Vagina (tissue), 2 donors: ENCODE measurements at regions not wholly inside any gene's neighbourhood (a gene's known extent, or its start where the extent isn't known, plus 50 kb on each side); places are given as distances from the start of the nearest gene placed in this dataset.

Experiments
- POLR2A ChIP-seq, 2 donors: fragments of 450-650 bp; IDR thresholded peaks; one replicate each; pipeline ENCODE4 v1.6.1; 2017; ENCODE audit warnings: antibody characterized with exemption in 2 of 2, mild to moderate bottlenecking in 2 of 2, moderate library complexity in 2 of 2
- POLR2AphosphoS5 ChIP-seq, 2 donors: sonication (generic); formaldehyde crosslinking; IDR thresholded peaks; one replicate each; pipeline ENCODE4 v1.9.0; 2017; ENCODE audit warnings: antibody characterized with exemption in 2 of 2, mild to moderate bottlenecking in 2 of 2, low read depth in 1 of 2; ENCODE audit not compliant: insufficient read depth in 1 of 2
- TF ChIP-seq, protein P1 (sequence below), 3 experiments: fragments of 450-650 bp in 2 of 3; fragments of 200-600 bp in 1 of 3; sonication (generic) in 1 of 3; IDR thresholded peaks; one replicate each; pipeline ENCODE4 v1.5.1; 2017 to 2019; ENCODE audit warnings: antibody characterized with exemption in 3 of 3, mild to moderate bottlenecking in 2 of 3, moderate library complexity in 2 of 3

DNA sequence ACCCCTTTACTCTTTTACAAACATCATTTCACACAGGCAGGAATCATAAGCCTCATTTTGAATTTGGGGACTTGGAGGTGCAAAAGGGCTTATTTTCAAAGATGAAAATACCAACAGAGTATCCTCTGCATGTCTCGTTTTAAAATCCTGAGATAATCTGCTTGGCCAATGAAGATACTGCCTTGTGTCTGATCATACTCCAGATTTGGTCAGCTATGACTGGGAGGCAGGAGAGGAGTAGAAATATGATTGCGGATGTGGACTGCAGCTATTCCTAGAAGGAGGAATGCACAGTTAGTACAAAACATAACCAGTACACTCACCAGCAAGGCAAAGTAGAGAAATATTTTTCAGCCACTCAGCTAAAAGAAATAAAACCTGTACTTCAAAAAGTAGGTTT is 342.3 kb downstream of the RPRM start:
- TF ChIP-seq, protein P1, sequence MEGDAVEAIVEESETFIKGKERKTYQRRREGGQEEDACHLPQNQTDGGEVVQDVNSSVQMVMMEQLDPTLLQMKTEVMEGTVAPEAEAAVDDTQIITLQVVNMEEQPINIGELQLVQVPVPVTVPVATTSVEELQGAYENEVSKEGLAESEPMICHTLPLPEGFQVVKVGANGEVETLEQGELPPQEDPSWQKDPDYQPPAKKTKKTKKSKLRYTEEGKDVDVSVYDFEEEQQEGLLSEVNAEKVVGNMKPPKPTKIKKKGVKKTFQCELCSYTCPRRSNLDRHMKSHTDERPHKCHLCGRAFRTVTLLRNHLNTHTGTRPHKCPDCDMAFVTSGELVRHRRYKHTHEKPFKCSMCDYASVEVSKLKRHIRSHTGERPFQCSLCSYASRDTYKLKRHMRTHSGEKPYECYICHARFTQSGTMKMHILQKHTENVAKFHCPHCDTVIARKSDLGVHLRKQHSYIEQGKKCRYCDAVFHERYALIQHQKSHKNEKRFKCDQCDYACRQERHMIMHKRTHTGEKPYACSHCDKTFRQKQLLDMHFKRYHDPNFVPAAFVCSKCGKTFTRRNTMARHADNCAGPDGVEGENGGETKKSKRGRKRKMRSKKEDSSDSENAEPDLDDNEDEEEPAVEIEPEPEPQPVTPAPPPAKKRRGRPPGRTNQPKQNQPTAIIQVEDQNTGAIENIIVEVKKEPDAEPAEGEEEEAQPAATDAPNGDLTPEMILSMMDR (IDR thresholded peaks at IDR 0.05): no peak
- no peak for TF ChIP-seq POLR2A (IDR thresholded peaks at IDR 0.05)
- no peak for TF ChIP-seq POLR2AphosphoS5 (IDR thresholded peaks at IDR 0.05; ENCODE audit: insufficient read depth in 1 of 2, low read depth in 1 of 2)
